ENCODE measurements at regions not wholly inside any gene's neighbourhood (a gene's known extent, or its start where the extent isn't known, plus 50 kb on each side); places are given as distances from the start of the nearest gene placed in this dataset.

GRCh38 chr6:106855117-106855516 lies 119.4 kb downstream of the CD24 start:
- TF ChIP-seq CTCF (conservative IDR thresholded peaks at IDR 0.05; ENCODE audit: low read depth in 2 of 2), result no peak
- TF ChIP-seq POLR2AphosphoS5 (IDR thresholded peaks at IDR 0.05; ENCODE audit: low read depth), result no peak
- TF ChIP-seq CREB1 (CRISPR knock-in tag; IDR thresholded peaks at IDR 0.05; ENCODE audit: low read depth), result no peak
- no peak for TF ChIP-seq EZH2 (IDR thresholded peaks at IDR 0.05; ENCODE audit: low read depth, unreplicated experiment)

Measured in GM23338 (cell line).